ENCODE measurements at regions not wholly inside any gene's neighbourhood (a gene's known extent, or its start where the extent isn't known, plus 50 kb on each side); places are given as distances from the start of the nearest gene placed in this dataset.

GRCh38 chr3:180267202-180267843, 230.6 kb upstream of the PEX5L start:
- TF ChIP-seq CTCF (conservative IDR thresholded peaks at IDR 0.05 in 1 of 2, IDR thresholded peaks at IDR 0.05 in 1 of 2; ENCODE audit: low read depth in 1 of 2, low read length in 2 of 2), result no peak
- TF ChIP-seq EZH2 (IDR thresholded peaks at IDR 0.05; ENCODE audit: low read length, missing control alignments), result no peak

All from fibroblast of lung (primary cell).